Vagina (tissue), 2 donors: ENCODE measurements at regions not wholly inside any gene's neighbourhood (a gene's known extent, or its start where the extent isn't known, plus 50 kb on each side); places are given as distances from the start of the nearest gene placed in this dataset.

ENCODE experiments used
- POLR2A ChIP-seq, 2 donors: fragments of 450-650 bp; IDR thresholded peaks; one replicate each; pipeline ENCODE4 v1.6.1; 2017; ENCODE audit warnings: antibody characterized with exemption in 2 of 2, mild to moderate bottlenecking in 2 of 2, moderate library complexity in 2 of 2
- TF ChIP-seq, protein P1 (sequence below), 3 experiments: fragments of 450-650 bp in 2 of 3; fragments of 200-600 bp in 1 of 3; sonication (generic) in 1 of 3; IDR thresholded peaks; one replicate each; pipeline ENCODE4 v1.5.1; 2017 to 2019; ENCODE audit warnings: antibody characterized with exemption in 3 of 3, mild to moderate bottlenecking in 2 of 3, moderate library complexity in 2 of 3

DNA sequence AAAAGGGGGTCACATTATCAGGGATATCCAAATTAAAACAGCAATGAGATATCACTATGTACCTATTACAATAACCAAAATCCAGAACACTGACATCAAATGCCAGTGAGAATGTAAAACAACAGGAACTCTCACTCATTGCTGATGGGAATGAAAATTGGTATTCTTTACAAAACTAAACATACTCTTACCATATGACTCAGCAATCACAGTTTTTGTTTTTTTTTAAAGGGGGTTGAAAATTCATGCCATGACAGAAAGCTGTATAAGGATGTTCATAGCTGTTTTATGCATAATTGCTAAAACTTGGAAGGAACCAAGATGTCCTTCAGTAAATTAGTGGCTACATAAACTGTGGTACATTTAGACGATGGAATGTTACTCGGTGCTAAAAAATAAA is 71.6 kb upstream of the SLITRK1 start:
- TF ChIP-seq, protein P1, sequence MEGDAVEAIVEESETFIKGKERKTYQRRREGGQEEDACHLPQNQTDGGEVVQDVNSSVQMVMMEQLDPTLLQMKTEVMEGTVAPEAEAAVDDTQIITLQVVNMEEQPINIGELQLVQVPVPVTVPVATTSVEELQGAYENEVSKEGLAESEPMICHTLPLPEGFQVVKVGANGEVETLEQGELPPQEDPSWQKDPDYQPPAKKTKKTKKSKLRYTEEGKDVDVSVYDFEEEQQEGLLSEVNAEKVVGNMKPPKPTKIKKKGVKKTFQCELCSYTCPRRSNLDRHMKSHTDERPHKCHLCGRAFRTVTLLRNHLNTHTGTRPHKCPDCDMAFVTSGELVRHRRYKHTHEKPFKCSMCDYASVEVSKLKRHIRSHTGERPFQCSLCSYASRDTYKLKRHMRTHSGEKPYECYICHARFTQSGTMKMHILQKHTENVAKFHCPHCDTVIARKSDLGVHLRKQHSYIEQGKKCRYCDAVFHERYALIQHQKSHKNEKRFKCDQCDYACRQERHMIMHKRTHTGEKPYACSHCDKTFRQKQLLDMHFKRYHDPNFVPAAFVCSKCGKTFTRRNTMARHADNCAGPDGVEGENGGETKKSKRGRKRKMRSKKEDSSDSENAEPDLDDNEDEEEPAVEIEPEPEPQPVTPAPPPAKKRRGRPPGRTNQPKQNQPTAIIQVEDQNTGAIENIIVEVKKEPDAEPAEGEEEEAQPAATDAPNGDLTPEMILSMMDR (IDR thresholded peaks at IDR 0.05) = no peak
- no peak for TF ChIP-seq POLR2A (IDR thresholded peaks at IDR 0.05)
